GM18951 (cell line): ENCODE measurements at regions not wholly inside any gene's neighbourhood (a gene's known extent, or its start where the extent isn't known, plus 50 kb on each side); places are given as distances from the start of the nearest gene placed in this dataset.
"Not testable (repeated sequence)": the region's sequence is repeated elsewhere in the genome, so short reads cannot be mapped to it uniquely, and the experiment has no call there.

Source experiments
- POLR2A ChIP-seq: IDR thresholded peaks from 4 replicates; pipeline ENCODE4 v1.6.1; 2011; ENCODE audit warnings: mild to moderate bottlenecking; ENCODE audit not compliant: insufficient read length, insufficient read depth; ENCODE audit errors: extremely low read depth
- in situ Hi-C: fragments of 300-500 bp; cut with MboI; formaldehyde crosslinking; loops from one replicate; pipeline ENCODE4 v1.12.0; 2022; ENCODE audit warnings: low sequenced_read_pairs, mixed read lengths, inconsistent platforms; ENCODE audit not compliant: unreplicated experiment

GRCh38 chr1:80349218-80349617, 1342.7 kb upstream of the ADGRL4 start:
- no peak for TF ChIP-seq POLR2A
- in situ Hi-C loops = no loop called here

- no peak for TF ChIP-seq POLR2A
- in situ Hi-C loops = no loop called here
These were observed 1334.5 kb upstream of the ADGRL4 start for GRCh38 chr1:80341021-80341420.

- no peak for TF ChIP-seq POLR2A
- in situ Hi-C loops = no loop called here
These were observed 1311.6 kb upstream of the ADGRL4 start for GRCh38 chr1:80318108-80318507.

DNA sequence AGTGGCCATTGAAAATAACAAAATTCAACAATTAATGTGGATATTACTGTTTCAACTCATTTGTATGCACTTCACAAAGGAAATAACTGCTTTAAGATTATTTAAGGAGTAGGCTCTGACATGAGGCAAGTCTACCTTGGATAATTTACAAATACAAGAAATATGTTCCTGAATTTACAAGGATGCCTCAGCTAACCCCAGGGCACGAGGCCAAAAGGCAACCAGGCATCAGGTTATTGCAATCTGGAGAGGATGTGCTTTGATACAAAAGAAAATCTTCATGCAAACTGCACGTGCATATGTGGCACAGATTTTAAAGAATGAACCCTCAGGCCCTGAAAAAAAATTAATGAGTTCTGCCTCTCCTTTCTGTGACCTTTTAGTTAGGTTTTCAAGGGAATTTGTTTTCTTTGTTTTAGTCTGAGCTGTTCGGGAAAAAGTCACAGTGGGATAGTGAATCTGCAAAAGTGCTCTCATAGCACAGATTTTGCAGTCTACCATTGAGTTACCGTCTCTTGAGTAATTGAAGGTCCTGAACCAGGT, 1304.2 kb upstream of the ADGRL4 start:
- in situ Hi-C loops = no loop called here
- TF ChIP-seq POLR2A = no peak

DNA sequence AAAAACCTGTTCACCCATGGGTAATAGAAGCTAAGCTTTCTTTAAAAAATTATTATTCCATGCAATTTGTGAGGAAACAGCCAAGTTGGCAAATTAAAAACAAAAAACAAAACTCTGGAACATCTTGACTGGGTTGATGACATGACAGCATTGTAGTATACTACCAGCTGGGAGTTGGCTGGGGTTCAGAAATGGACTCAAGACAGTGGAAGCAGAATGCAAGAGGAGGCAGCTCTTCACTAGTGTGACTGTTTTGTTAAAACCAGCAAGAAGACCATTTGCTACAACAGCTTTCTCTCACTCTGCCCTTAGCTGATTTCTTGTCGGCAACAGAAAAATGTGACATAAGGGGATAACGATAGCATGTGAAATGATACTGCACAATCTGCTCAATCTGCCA, 1298.9 kb upstream of the ADGRL4 start:
- TF ChIP-seq POLR2A = no peak
- in situ Hi-C loops = no loop called here

DNA sequence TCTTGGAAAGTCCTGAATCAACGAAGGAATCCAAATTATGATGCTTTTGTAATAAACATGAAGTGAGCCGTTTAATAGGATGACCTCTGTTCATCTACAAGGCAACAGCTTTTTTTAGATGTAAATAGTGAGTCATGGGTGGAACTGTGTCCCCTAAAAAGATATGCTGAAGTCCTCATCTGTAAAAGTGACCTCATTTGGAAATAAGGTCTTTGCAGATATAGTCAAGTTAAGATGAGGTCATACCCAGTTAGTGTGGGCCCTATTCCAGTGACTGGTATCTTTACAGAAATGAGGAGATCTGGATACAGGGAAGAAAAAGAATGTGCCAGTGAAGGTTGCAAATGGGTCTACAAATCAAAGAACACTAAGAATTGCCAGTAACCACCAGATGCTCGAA, 1287.3 kb upstream of the ADGRL4 start:
- TF ChIP-seq POLR2A = no peak

DNA sequence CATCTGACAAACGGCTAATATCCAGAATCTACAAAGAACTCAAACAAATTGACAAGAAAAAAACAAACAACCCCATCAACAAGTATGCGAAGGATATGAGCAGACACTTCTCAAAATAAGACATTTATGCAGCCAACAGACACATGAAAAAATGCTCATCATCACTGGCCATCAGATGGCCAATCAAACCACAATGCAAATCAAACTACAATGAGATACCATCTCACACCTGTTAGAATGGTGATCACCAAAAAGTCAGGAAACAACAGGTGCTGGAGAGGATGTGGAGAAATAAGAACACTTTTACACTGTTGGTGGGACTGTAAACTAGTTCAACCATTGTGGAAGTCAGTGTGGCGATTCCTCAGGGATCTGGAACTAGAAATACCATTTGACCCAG, 1282.2 kb upstream of the ADGRL4 start:
- in situ Hi-C loops = not testable (repeated sequence)

More for the DNA sequence above, 1287.3 kb upstream of the ADGRL4 start:
- in situ Hi-C loops = no loop called here

DNA sequence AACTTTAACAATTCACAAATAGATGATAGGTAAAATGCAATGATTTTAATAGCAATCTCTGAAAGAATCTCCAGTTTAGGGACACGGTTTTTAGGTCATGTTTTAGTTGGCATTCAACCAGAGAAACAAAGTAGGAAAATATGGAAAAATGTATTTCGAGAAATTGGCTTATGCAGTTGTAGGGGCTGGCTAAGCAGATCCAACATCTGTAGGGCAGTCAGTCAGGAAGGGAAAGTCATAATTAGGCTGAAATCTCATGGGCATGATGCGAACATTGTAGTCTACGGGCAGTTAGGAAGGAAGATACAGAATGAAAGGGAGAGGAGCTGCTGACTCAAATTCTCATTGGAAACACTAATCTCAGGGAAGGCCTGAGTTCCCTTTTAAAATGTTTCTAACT, 1276.0 kb upstream of the ADGRL4 start:
- in situ Hi-C loops = no loop called here
- TF ChIP-seq POLR2A = no peak

GRCh38 chr1:80278936-80279335, 1272.4 kb upstream of the ADGRL4 start:
- in situ Hi-C loops = no loop called here
- TF ChIP-seq POLR2A = no peak

GRCh38 chr1:80274256-80274655, 1267.7 kb upstream of the ADGRL4 start:
- TF ChIP-seq POLR2A = no peak
- in situ Hi-C loops = no loop called here

GRCh38 chr1:80272495-80272894, 1266.0 kb upstream of the ADGRL4 start:
- in situ Hi-C loops = no loop called here
- TF ChIP-seq POLR2A = no peak

DNA sequence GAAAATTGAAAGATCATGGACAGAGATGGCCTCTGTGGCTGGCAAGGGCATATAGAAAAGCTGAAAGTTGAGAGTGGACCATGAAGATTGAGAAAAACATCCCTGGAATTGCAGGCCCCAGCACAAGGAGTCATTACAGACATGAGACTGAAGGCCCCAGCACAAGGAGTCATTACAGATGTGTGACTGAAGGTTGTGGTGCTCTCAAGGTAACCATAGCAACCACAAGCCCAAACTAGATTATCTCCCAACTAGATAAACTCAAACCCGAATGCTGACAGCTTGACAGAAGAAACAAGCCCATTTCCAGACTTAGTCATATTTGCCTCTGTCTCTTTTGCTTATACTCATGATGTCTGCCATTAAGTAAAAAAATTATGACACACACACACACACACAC, 1252.1 kb upstream of the ADGRL4 start:
- in situ Hi-C loops = no loop called here
- no peak for TF ChIP-seq POLR2A

- no peak for TF ChIP-seq POLR2A
- in situ Hi-C loops = no loop called here
These were observed 1245.1 kb upstream of the ADGRL4 start for GRCh38 chr1:80251591-80251990.

- no peak for TF ChIP-seq POLR2A
- in situ Hi-C loops = no loop called here
These were observed 1244.6 kb upstream of the ADGRL4 start for GRCh38 chr1:80251171-80251570.

DNA sequence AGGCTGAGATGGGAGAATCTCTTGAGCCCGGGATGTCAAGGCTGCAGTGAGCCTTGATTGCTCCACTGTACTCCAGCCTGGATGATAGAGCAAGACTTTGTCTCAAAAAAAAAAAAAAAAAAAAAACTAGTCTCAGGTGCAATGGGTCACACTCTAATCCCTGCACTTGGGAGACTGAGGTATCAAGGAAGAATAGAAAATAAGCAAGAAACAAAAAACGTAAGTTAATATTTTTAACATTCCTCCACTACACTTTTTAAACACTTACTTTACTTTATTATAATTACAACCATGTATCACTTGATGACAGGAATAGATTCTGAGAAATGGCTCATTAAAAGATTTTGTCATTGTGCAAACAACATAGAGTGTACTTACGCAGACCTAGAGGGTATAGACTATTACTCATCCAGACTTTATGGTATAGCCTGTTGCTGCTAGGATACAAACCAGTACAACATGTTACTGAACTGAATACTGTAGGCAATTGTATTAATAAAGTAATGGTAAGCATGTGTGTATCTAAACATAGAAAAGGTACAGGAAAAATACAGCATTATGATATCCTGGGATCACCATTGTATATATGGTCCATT, 1244.1 kb upstream of the ADGRL4 start:
- TF ChIP-seq POLR2A = no peak

More for the DNA sequence above, 1244.1 kb upstream of the ADGRL4 start:
- in situ Hi-C loops = no loop called here
